Neural cell (in vitro differentiated cells): ENCODE measurements at regions not wholly inside any gene's neighbourhood (a gene's known extent, or its start where the extent isn't known, plus 50 kb on each side); places are given as distances from the start of the nearest gene placed in this dataset.

Experiments used
- CTCF ChIP-seq: fragments of 450-650 bp; IDR thresholded peaks from 2 replicates; pipeline ENCODE4 v1.5.1; 2014; ENCODE audit warnings: antibody characterized with exemption, mild to moderate bottlenecking, moderate library complexity; ENCODE audit not compliant: poor library complexity, severe bottlenecking
- EP300 ChIP-seq: fragments of 450-650 bp; conservative IDR thresholded peaks from 2 replicates; pipeline ENCODE4 v1.6.1; 2014; ENCODE audit warnings: antibody characterized with exemption, mild to moderate bottlenecking, moderate library complexity; ENCODE audit not compliant: poor library complexity, severe bottlenecking
- EZH2 ChIP-seq: fragments of 200-600, 300-800 bp; shearing (Covaris generic), sonication (generic); IDR thresholded peaks from 2 replicates; pipeline ENCODE4 v1.6.1; 2014; ENCODE audit warnings: antibody characterized with exemption, low read length, borderline replicate concordance, mild to moderate bottlenecking; ENCODE audit not compliant: insufficient read depth, poor library complexity, severe bottlenecking
- MXI1 ChIP-seq: fragments of 450-650 bp; conservative IDR thresholded peaks from 2 replicates; pipeline ENCODE4 v1.6.1; 2014; ENCODE audit warnings: antibody characterized with exemption, mild to moderate bottlenecking; ENCODE audit not compliant: poor library complexity, severe bottlenecking
- POLR2AphosphoS5 ChIP-seq: IDR thresholded peaks from 2 replicates; pipeline ENCODE4 v1.6.1; 2012
- RAD21 ChIP-seq: fragments of 450-650 bp; conservative IDR thresholded peaks from 2 replicates; pipeline ENCODE4 v1.6.1; 2014; ENCODE audit warnings: antibody characterized with exemption, mild to moderate bottlenecking, moderate library complexity
- REST ChIP-seq: IDR thresholded peaks from 2 replicates; pipeline ENCODE4 v1.6.1; 2012; ENCODE audit warnings: borderline replicate concordance
- SMC3 ChIP-seq: fragments of 450-650 bp; conservative IDR thresholded peaks from 2 replicates; pipeline ENCODE4 v1.6.1; 2014; ENCODE audit warnings: antibody characterized with exemption, mild to moderate bottlenecking, moderate library complexity; ENCODE audit not compliant: poor library complexity
- TAF1 ChIP-seq: IDR thresholded peaks from 2 replicates; pipeline ENCODE4 v1.6.1; 2012; ENCODE audit warnings: low read depth

GRCh38 chr3:164488893-164489292 is 589.4 kb downstream of the SI start:
- TF ChIP-seq CTCF = no peak
- TF ChIP-seq EZH2 = no peak
- no peak for TF ChIP-seq RAD21
- TF ChIP-seq MXI1 = no peak
- no peak for TF ChIP-seq POLR2AphosphoS5
- TF ChIP-seq TAF1 = no peak
- no peak for TF ChIP-seq SMC3
- no peak for TF ChIP-seq REST
- TF ChIP-seq EP300 = no peak
